ENCODE measurements at regions not wholly inside any gene's neighbourhood (a gene's known extent, or its start where the extent isn't known, plus 50 kb on each side); places are given as distances from the start of the nearest gene placed in this dataset.

DNA sequence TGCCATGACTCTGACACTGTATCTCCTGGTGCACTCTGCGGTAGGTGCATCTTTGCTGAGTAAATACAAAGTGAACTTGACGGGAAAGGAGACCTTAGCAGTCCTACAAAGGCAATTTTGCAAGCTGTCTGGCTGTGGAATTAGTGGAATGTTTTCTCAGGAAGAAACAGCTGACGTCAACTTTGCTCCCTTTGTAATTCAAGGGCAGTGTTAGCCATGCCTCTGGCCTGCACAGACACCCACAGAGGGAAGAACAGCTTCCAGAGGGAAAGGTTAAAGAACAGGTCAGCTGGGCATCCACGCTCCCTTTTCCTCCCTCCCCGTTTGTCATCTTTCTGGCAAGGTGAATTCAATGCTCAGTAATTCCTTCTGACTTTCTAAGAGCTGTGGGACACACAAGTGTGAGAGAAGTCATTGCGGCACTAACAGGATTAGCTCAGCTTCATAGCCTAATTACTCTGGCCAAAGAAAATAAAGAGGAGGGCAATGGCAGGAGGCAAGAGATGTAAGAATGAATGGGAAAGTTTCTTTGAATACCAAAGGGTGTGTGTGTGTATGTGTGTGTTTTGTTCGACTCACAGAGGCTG, 476.9 kb upstream of the GOT2 start:
- TF ChIP-seq, protein P1, sequence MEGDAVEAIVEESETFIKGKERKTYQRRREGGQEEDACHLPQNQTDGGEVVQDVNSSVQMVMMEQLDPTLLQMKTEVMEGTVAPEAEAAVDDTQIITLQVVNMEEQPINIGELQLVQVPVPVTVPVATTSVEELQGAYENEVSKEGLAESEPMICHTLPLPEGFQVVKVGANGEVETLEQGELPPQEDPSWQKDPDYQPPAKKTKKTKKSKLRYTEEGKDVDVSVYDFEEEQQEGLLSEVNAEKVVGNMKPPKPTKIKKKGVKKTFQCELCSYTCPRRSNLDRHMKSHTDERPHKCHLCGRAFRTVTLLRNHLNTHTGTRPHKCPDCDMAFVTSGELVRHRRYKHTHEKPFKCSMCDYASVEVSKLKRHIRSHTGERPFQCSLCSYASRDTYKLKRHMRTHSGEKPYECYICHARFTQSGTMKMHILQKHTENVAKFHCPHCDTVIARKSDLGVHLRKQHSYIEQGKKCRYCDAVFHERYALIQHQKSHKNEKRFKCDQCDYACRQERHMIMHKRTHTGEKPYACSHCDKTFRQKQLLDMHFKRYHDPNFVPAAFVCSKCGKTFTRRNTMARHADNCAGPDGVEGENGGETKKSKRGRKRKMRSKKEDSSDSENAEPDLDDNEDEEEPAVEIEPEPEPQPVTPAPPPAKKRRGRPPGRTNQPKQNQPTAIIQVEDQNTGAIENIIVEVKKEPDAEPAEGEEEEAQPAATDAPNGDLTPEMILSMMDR (conservative IDR thresholded peaks at IDR 0.05 in 1 of 2, IDR thresholded peaks at IDR 0.05 in 1 of 2; ENCODE audit: extremely low read depth in 1 of 2, insufficient read depth in 1 of 2, low read depth in 1 of 2, low read length in 2 of 2), result no peak
- TF ChIP-seq EZH2 (IDR thresholded peaks at IDR 0.05; ENCODE audit: borderline replicate concordance, low read length), result no peak
